Kidney epithelial cell (primary cell): ENCODE measurements at regions not wholly inside any gene's neighbourhood (a gene's known extent, or its start where the extent isn't known, plus 50 kb on each side); places are given as distances from the start of the nearest gene placed in this dataset.

Experiments
- DNase-seq: peaks from one replicate; pipeline ENCODE4 v3.0.0-alpha.2; 2010; ENCODE audit warnings: low read depth
- H3K27me3 ChIP-seq: 2 replicates; pipeline ENCODE4 v1.6.0; 2011; ENCODE audit warnings: low read length; ENCODE audit not compliant: control insufficient read depth, insufficient read depth
- H3K36me3 ChIP-seq: 2 replicates; pipeline ENCODE4 v1.5.1; 2011; ENCODE audit warnings: low read length; ENCODE audit not compliant: control insufficient read depth, insufficient read depth
- H3K4me3 ChIP-seq: 2 replicates; pipeline ENCODE4 v1.5.1; 2011; ENCODE audit warnings: low read depth, mild to moderate bottlenecking, control low read depth, low read length
- TF ChIP-seq, protein P1 (sequence below): IDR thresholded peaks from 2 replicates; pipeline ENCODE4 v1.5.1; 2011; ENCODE audit warnings: mild to moderate bottlenecking, moderate library complexity, low read length, control low read depth, inconsistent platforms; ENCODE audit not compliant: insufficient read depth, poor library complexity, severe bottlenecking

DNA sequence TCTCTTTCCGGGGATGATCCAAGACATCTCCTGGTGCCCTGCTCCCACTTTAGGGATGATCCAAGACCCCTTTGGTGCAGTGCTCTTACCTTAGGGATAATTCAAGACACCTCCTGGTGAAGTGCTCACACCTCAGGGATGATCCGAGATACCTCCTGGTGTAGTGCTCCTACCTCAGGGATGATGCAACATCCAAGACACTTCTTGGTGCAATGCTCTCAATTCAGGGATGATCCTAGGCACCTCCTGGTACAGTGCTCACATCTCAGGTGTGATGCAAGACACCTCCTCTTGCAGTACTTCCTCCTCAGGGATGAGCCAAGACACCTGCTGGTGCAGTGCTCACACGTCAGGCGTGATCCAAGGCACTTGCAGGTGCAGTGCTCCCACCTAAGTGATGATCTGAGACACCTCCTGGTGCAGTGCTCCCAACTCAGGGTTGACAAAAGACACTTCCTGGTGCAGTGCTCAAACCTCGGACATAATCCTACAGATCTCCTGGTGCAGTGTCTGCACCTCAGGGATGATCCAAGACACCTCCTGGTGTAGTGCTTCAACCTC lies 122.3 kb downstream of the ASB1 start:
- DNase-seq, result no peak
- TF ChIP-seq, protein P1, sequence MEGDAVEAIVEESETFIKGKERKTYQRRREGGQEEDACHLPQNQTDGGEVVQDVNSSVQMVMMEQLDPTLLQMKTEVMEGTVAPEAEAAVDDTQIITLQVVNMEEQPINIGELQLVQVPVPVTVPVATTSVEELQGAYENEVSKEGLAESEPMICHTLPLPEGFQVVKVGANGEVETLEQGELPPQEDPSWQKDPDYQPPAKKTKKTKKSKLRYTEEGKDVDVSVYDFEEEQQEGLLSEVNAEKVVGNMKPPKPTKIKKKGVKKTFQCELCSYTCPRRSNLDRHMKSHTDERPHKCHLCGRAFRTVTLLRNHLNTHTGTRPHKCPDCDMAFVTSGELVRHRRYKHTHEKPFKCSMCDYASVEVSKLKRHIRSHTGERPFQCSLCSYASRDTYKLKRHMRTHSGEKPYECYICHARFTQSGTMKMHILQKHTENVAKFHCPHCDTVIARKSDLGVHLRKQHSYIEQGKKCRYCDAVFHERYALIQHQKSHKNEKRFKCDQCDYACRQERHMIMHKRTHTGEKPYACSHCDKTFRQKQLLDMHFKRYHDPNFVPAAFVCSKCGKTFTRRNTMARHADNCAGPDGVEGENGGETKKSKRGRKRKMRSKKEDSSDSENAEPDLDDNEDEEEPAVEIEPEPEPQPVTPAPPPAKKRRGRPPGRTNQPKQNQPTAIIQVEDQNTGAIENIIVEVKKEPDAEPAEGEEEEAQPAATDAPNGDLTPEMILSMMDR, result no peak
- H3K36me3 ChIP-seq, result no peaks in the 10 kb centered on the region
- H3K4me3 ChIP-seq, result no peak overlapping the region
- H3K27me3 ChIP-seq, result no peaks in the 10 kb centered on the region

GRCh38 chr2:238549866-238550265 lies 123.1 kb downstream of the ASB1 start:
- no peak for DNase-seq
- TF ChIP-seq, protein P1, result no peak
- no peaks in the 10 kb centered on the region for H3K27me3 ChIP-seq
- H3K4me3 ChIP-seq, result no peak overlapping the region
- no peaks in the 10 kb centered on the region for H3K36me3 ChIP-seq

DNA sequence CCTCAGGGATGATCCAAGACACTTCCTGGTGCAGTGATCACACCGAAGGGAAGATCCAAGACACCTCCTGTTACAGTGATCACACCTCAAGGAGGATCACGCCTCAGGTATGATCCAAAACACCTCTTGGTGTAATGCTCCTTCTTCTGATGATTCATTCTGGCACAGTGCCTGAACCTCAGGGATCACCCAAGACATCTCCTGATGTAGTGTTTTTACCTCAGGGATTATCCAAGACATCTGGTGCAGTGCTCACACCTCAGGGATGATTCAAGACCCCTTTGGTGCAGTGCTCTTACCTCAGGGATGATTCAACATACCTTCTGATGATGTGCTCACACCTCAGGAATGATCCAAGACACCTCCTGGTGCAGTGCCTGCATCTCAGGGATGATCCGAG lies 124.4 kb downstream of the ASB1 start:
- TF ChIP-seq, protein P1, result no peak
- Histone ChIP-seq H3K4me3 (no peak overlapping the region), H3K36me3 (no peaks in the 10 kb centered on the region), H3K27me3 (no peaks in the 10 kb centered on the region)
- DNase-seq, result no peak

- H3K36me3 ChIP-seq, result no peaks in the 10 kb centered on the region
- TF ChIP-seq, protein P1, result no peak
Observed at GRCh38 chr2:238552226-238552625, 125.5 kb downstream of the ASB1 start.

DNA sequence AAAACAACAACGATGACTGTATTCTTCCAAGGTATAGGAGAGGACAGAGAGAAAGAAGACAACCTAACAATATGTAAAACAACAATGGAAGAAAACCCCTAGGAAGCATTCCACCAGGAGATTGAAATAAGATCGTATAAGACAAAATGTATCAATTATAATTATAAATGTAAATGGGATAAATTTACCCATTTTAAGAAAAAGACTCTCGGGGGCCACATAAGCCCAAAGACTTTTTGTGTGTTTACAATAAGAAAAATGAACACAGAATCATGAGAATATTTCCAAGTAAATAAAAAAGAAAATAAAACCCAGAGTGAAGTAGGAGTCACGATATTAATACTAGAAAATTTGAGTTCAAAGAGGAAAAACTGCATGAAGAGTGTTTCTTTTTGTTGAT lies 126.4 kb downstream of the ASB1 start:
- H3K36me3 ChIP-seq, result no peaks in the 10 kb centered on the region
- H3K4me3 ChIP-seq, result no peak overlapping the region
- DNase-seq, result no peak
- TF ChIP-seq, protein P1, result no peak
- no peaks in the 10 kb centered on the region for H3K27me3 ChIP-seq

More at GRCh38 chr2:238552226-238552625, 125.5 kb downstream of the ASB1 start:
- Histone ChIP-seq H3K4me3 (no peak overlapping the region), H3K27me3 (no peaks in the 10 kb centered on the region)
- no peak for DNase-seq
